Naive thymus-derived CD4-positive, alpha-beta T cell (primary cell): ENCODE measurements at regions not wholly inside any gene's neighbourhood (a gene's known extent, or its start where the extent isn't known, plus 50 kb on each side); places are given as distances from the start of the nearest gene placed in this dataset.

Source experiments
- ATAC-seq: fragments of 150-1000 bp; cut with Tn5 transposase; 2 replicates; pipeline ENCODE4 v1.10.0; 2021; ENCODE audit warnings: mild to moderate bottlenecking, moderate library complexity
- CTCF ChIA-PET: fragments of 350-600 bp; sonication (Branson Sonifier 250); formaldehyde crosslinking; loops from one replicate; lab custom pipeline; 2021; ENCODE audit warnings: antibody characterized with exemption; lab: Charles Lee
- POLR2A ChIA-PET: fragments of 350-600 bp; sonication (Branson Sonifier 250); formaldehyde crosslinking; loops from one replicate; lab custom pipeline; 2021; ENCODE audit warnings: antibody characterized with exemption, inconsistent platforms; lab: Charles Lee
- DNase-seq, 9 donors: peaks; one replicate each; pipeline versions ENCODE4 v3.0.0 to v3.0.0-alpha.2; 2020 to 2022; ENCODE audit warnings: mixed read lengths in 1 of 9
- H3K27ac ChIP-seq: one replicate; pipeline ENCODE4 v1.7.0; 2013; ENCODE audit warnings: mild to moderate bottlenecking, low read depth, low read length, moderate library complexity
- H3K27me3 ChIP-seq, 2 donors: one replicate each; pipeline ENCODE4 v1.7.0; 2013; ENCODE audit warnings: low read length in 2 of 2, mild to moderate bottlenecking in 2 of 2, moderate library complexity in 2 of 2; ENCODE audit not compliant: control insufficient read depth in 2 of 2, insufficient read depth in 2 of 2
- H3K36me3 ChIP-seq, 3 experiments: 1 replicate in 2 of 3; 2 replicates in 1 of 3; pipeline ENCODE4 v1.7.0; 2013; ENCODE audit warnings: low read length in 3 of 3, mild to moderate bottlenecking in 3 of 3, moderate library complexity in 1 of 3; ENCODE audit not compliant: insufficient read depth in 3 of 3, control insufficient read depth in 2 of 3
- H3K4me1 ChIP-seq, 2 donors: one replicate each; pipeline ENCODE4 v1.7.0; 2013; ENCODE audit warnings: low read length in 2 of 2, mild to moderate bottlenecking in 2 of 2, moderate library complexity in 1 of 2; ENCODE audit not compliant: control insufficient read depth in 2 of 2, insufficient read depth in 2 of 2
- H3K4me3 ChIP-seq: 2 replicates; pipeline ENCODE4 v1.7.0; 2013; ENCODE audit warnings: mild to moderate bottlenecking, low read length
- H3K9me3 ChIP-seq, 3 experiments: 1 replicate in 2 of 3; 2 replicates in 1 of 3; pipeline ENCODE4 v1.7.0; 2013; ENCODE audit warnings: low read length in 3 of 3; ENCODE audit not compliant: control insufficient read depth in 2 of 3
- H3K27ac Mint-ChIP-seq, 9 donors: one replicate each; pipeline ENCODE4 v1.8.0; 2020 to 2022; ENCODE audit warnings: mixed read lengths in 9 of 9, mild to moderate bottlenecking in 8 of 9, moderate library complexity in 5 of 9, inconsistent platforms in 2 of 9
- H3K27me3 Mint-ChIP-seq, 5 donors: one replicate each; pipeline ENCODE4 v1.8.0; 2021 to 2022; ENCODE audit warnings: mixed read lengths in 5 of 5, mild to moderate bottlenecking in 1 of 5
- H3K36me3 Mint-ChIP-seq, 5 donors: one replicate each; pipeline ENCODE4 v1.8.0; 2020 to 2022; ENCODE audit warnings: mixed read lengths in 5 of 5, mild to moderate bottlenecking in 3 of 5, inconsistent platforms in 1 of 5
- H3K4me1 Mint-ChIP-seq, 7 donors: one replicate each; pipeline ENCODE4 v1.8.0; 2020 to 2022; ENCODE audit warnings: mixed read lengths in 7 of 7, mild to moderate bottlenecking in 3 of 7, inconsistent platforms in 1 of 7
- H3K4me3 Mint-ChIP-seq, 10 donors: one replicate each; pipeline ENCODE4 v1.8.0; 2020 to 2022; ENCODE audit warnings: mild to moderate bottlenecking in 10 of 10, mixed read lengths in 10 of 10, moderate library complexity in 6 of 10, inconsistent platforms in 2 of 10
- H3K9me3 Mint-ChIP-seq, 11 donors: one replicate each; pipeline ENCODE4 v1.8.0; 2020 to 2022; ENCODE audit warnings: mixed read lengths in 11 of 11, mild to moderate bottlenecking in 4 of 11, inconsistent platforms in 1 of 11, moderate library complexity in 1 of 11
- intact Hi-C, 2 donors: fragments of 100-400 bp; cut with micrococcal nuclease; formaldehyde crosslinking; loops; one replicate each; pipeline ENCODE4 v1.15.1; 2023

GRCh38 chr10:3482200-3482993 lies 302.6 kb downstream of the KLF6 start:
- no peak overlapping the region for H3K4me3 Mint-ChIP-seq
- CTCF ChIA-PET, result no interaction called here
- peaks cover 0 to 13% of the 10 kb centered on the region in 2 donors for H3K4me1 ChIP-seq
- H3K36me3 Mint-ChIP-seq, result peaks cover 0 to 2% (median 0%) of the 10 kb centered on the region in 5 donors
- POLR2A ChIA-PET, result no interaction called here
- DNase-seq (no peak), ATAC-seq (peak; percentile 46)
- no peak overlapping the region for H3K27ac Mint-ChIP-seq
- H3K9me3 Mint-ChIP-seq, result peaks cover 0 to 3% (median 0%) of the 10 kb centered on the region in 11 donors
- no peak overlapping the region for H3K4me3 ChIP-seq
- H3K27ac ChIP-seq, result no peak overlapping the region
- intact Hi-C loops, result no loop called here
- H3K27me3 ChIP-seq, result no peaks in the 10 kb centered on the region
- H3K27me3 Mint-ChIP-seq, result peaks cover 4 to 13% (median 8%) of the 10 kb centered on the region in 5 donors
- peaks cover 10 to 30% (median 12%) of the 10 kb centered on the region in 7 donors for H3K4me1 Mint-ChIP-seq
- H3K9me3 ChIP-seq, result no peaks in the 10 kb centered on the region
- H3K36me3 ChIP-seq, result no peaks in the 10 kb centered on the region

GRCh38 chr10:3481496-3481895 lies 303.5 kb downstream of the KLF6 start:
- Mint-ChIP-seq H3K27ac (no peak overlapping the region), H3K4me3 (no peak overlapping the region), H3K27me3 (peaks cover 4 to 18% (median 8%) of the 10 kb centered on the region in 5 donors), H3K9me3 (peaks cover 0 to 3% (median 0%) of the 10 kb centered on the region in 11 donors), H3K36me3 (peaks cover 0 to 2% (median 0%) of the 10 kb centered on the region in 5 donors), H3K4me1 (peaks cover 10 to 28% (median 12%) of the 10 kb centered on the region in 7 donors)
- CTCF ChIA-PET, result no interaction called here
- intact Hi-C loops, result no loop called here
- H3K9me3 ChIP-seq, result no peaks in the 10 kb centered on the region
- no peak overlapping the region for H3K27ac ChIP-seq
- H3K36me3 ChIP-seq, result no peaks in the 10 kb centered on the region
- POLR2A ChIA-PET, result no interaction called here
- H3K27me3 ChIP-seq, result no peaks in the 10 kb centered on the region
- DNase-seq, result no peak
- no peak for ATAC-seq
- peaks cover 0 to 13% of the 10 kb centered on the region in 2 donors for H3K4me1 ChIP-seq
- H3K4me3 ChIP-seq, result no peak overlapping the region

DNA sequence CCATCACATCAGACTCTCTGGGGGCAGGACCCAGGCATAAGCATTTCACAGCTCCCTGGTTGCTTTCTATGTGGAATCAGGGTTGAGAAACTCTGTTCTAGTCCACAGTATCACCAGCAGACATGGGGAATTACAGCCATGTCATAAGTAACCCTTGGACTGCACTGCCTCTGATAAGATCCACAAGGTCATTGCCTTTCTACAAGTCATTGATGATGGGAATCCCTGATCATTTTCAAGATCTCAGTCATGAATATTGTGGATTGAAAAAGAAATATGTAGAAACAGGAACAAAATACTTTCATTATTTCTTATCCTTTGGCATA lies 304.1 kb downstream of the KLF6 start:
- no peaks in the 10 kb centered on the region for H3K36me3 ChIP-seq
- no peak overlapping the region for H3K27ac ChIP-seq
- no peak for ATAC-seq
- H3K27ac Mint-ChIP-seq, result no peak overlapping the region
- H3K9me3 ChIP-seq, result no peaks in the 10 kb centered on the region
- H3K27me3 Mint-ChIP-seq, result peaks cover 4 to 23% (median 8%) of the 10 kb centered on the region in 5 donors
- intact Hi-C loops, result no loop called here
- no peak for DNase-seq
- peaks cover 0 to 3% (median 0%) of the 10 kb centered on the region in 11 donors for H3K9me3 Mint-ChIP-seq
- peaks cover 0 to 2% (median 0%) of the 10 kb centered on the region in 5 donors for H3K36me3 Mint-ChIP-seq
- H3K4me3 Mint-ChIP-seq, result no peak overlapping the region
- H3K4me1 ChIP-seq, result peaks cover 0 to 13% of the 10 kb centered on the region in 2 donors
- POLR2A ChIA-PET, result no interaction called here
- CTCF ChIA-PET, result no interaction called here
- no peaks in the 10 kb centered on the region for H3K27me3 ChIP-seq
- no peak overlapping the region for H3K4me3 ChIP-seq
- peaks cover 10 to 30% (median 12%) of the 10 kb centered on the region in 7 donors for H3K4me1 Mint-ChIP-seq

- Mint-ChIP-seq H3K27me3 (peaks cover 4 to 24% (median 8%) of the 10 kb centered on the region in 5 donors), H3K4me3 (no peak overlapping the region), H3K9me3 (peaks cover 0 to 3% (median 0%) of the 10 kb centered on the region in 11 donors), H3K27ac (peak overlapping the region in 1 of 9 donors; percentile 38), H3K4me1 (peaks cover 7 to 27% (median 8%) of the 10 kb centered on the region in 7 donors), H3K36me3 (peaks cover 0 to 2% (median 0%) of the 10 kb centered on the region in 5 donors)
- ChIA-PET POLR2A (no interaction called here), CTCF (no interaction called here)
- H3K4me3 ChIP-seq, result no peak overlapping the region
- no peak for DNase-seq
- H3K27ac ChIP-seq, result no peak overlapping the region
- no peak for ATAC-seq
- peaks cover 0 to 9% of the 10 kb centered on the region in 2 donors for H3K4me1 ChIP-seq
- no peaks in the 10 kb centered on the region for H3K9me3 ChIP-seq
- H3K27me3 ChIP-seq, result no peaks in the 10 kb centered on the region
- no peaks in the 10 kb centered on the region for H3K36me3 ChIP-seq
- intact Hi-C loops, result no loop called here
These were observed 304.6 kb downstream of the KLF6 start for GRCh38 chr10:3480281-3480989.

GRCh38 chr10:3478632-3479240 lies 306.2 kb upstream of the PITRM1 start:
- Mint-ChIP-seq H3K4me3 (no peak overlapping the region), H3K27me3 (peaks cover 0 to 34% (median 4%) of the 10 kb centered on the region in 5 donors), H3K27ac (no peak overlapping the region), H3K4me1 (peaks cover 0 to 17% (median 1%) of the 10 kb centered on the region in 7 donors), H3K36me3 (peaks cover 0 to 2% (median 0%) of the 10 kb centered on the region in 5 donors), H3K9me3 (peaks cover 0 to 3% (median 0%) of the 10 kb centered on the region in 11 donors)
- DNase-seq (no peak), ATAC-seq (no peak)
- CTCF ChIA-PET, result no interaction called here
- POLR2A ChIA-PET, result interaction anchor here (0.6 kb wide), 1 partner anchor 437 kb away, joined by 3 read pairs; no protein-coding TSS in a partner anchor
- Histone ChIP-seq H3K27ac (no peak overlapping the region), H3K27me3 (no peaks in the 10 kb centered on the region), H3K9me3 (no peaks in the 10 kb centered on the region), H3K4me1 (no peaks in the 10 kb centered on the region), H3K36me3 (no peaks in the 10 kb centered on the region), H3K4me3 (no peak overlapping the region)
- intact Hi-C loops, result no loop called here

DNA sequence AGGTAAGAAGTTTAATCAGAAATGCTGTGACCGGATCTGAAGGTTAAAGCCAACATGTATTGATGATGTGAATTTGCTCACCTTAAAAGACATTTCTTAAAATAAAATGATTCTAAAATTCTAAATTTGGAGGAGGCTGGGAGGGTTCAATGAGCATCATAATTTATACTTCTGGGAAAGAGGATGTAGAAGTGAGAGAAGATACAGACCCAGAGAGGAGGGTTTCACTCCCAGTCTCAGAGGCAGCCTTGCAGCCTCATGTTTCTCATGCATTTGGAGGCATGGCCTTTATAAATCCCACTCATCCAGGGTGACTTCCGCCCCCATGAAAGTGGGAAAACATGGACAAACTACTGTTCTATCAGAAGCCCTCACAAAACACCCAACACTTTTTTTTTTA lies 305.6 kb upstream of the PITRM1 start:
- Histone ChIP-seq H3K4me1 (no peaks in the 10 kb centered on the region), H3K27me3 (no peaks in the 10 kb centered on the region), H3K4me3 (no peak overlapping the region), H3K9me3 (no peaks in the 10 kb centered on the region), H3K27ac (no peak overlapping the region), H3K36me3 (no peaks in the 10 kb centered on the region)
- CTCF ChIA-PET, result no interaction called here
- DNase-seq (no peak), ATAC-seq (no peak)
- Mint-ChIP-seq H3K36me3 (peaks cover 0 to 2% (median 0%) of the 10 kb centered on the region in 5 donors), H3K4me3 (no peak overlapping the region), H3K27ac (no peak overlapping the region), H3K9me3 (no peaks in the 10 kb centered on the region), H3K4me1 (peaks cover 0 to 20% (median 4%) of the 10 kb centered on the region in 7 donors), H3K27me3 (peaks cover 0 to 38% (median 4%) of the 10 kb centered on the region in 5 donors)
- POLR2A ChIA-PET, result no interaction called here
- intact Hi-C loops, result no loop called here
